ENCODE measurements at regions not wholly inside any gene's neighbourhood (a gene's known extent, or its start where the extent isn't known, plus 50 kb on each side); places are given as distances from the start of the nearest gene placed in this dataset.

DNA sequence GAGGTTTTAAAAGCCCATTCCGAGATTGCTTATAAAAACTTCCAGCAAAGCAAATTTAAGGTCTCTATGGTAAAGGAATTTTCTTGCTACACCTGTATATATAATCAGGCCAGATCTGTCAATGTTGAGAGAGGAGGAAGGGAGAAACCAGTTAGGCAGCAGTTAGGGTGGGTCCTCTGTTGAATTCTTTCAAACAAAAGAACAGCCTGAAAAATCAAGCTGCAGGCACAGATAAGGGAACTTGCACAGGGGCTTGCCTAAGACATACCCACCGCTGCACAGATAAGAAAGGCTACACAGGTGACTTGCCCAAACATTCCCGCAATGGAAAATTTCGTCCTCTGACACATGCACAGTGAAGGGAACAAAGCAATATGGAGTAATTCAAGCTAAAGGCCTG, 59.8 kb upstream of the IMMP2L start:
- no peak for DNase-seq
- in situ Hi-C loops (cut with MboI; ENCODE audit: low pct_unique_long_range_greater_than_20kb, low sequenced_read_pairs) = no loop called here

Measured in KBM-7 (cell line).